LNCaP clone FGC (cell line): ENCODE measurements at regions not wholly inside any gene's neighbourhood (a gene's known extent, or its start where the extent isn't known, plus 50 kb on each side); places are given as distances from the start of the nearest gene placed in this dataset.

Experiments used
- DNase-seq: peaks from one replicate; pipeline ENCODE4 v3.0.0-alpha.2; 2011; ENCODE audit warnings: low read depth
- H3K4me3 ChIP-seq: 2 replicates; pipeline ENCODE4 v1.5.1; 2011; ENCODE audit warnings: mild to moderate bottlenecking, low read depth, low read length, control low read depth
- TF ChIP-seq, protein P1 (sequence below): IDR thresholded peaks from 2 replicates; pipeline ENCODE4 v1.5.1; 2012; ENCODE audit warnings: mild to moderate bottlenecking; ENCODE audit not compliant: control insufficient read depth, insufficient read depth; ENCODE audit errors: extremely low read depth

DNA sequence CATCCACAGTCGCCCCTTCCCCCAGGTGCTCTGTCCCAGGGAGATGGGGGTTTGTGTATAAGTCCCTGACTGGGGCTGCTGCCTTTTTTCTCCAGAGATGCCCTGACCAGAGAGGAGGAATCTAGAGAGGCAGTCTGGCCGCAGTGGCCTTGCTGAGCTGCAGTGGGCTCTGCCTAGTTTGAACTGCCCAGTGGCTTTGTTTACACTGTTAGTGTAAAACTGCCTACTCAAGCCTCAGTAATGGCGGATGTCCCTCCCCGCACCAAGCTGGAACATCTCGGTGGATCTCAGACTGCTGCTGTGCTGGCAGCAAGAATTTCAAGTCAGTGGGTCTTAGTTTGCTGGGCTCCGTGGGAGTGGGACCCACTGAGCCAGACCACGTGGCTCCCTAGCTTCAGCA lies 102.6 kb upstream of the GIMD1 start:
- no peak for DNase-seq
- H3K4me3 ChIP-seq = no peak overlapping the region
- TF ChIP-seq, protein P1, sequence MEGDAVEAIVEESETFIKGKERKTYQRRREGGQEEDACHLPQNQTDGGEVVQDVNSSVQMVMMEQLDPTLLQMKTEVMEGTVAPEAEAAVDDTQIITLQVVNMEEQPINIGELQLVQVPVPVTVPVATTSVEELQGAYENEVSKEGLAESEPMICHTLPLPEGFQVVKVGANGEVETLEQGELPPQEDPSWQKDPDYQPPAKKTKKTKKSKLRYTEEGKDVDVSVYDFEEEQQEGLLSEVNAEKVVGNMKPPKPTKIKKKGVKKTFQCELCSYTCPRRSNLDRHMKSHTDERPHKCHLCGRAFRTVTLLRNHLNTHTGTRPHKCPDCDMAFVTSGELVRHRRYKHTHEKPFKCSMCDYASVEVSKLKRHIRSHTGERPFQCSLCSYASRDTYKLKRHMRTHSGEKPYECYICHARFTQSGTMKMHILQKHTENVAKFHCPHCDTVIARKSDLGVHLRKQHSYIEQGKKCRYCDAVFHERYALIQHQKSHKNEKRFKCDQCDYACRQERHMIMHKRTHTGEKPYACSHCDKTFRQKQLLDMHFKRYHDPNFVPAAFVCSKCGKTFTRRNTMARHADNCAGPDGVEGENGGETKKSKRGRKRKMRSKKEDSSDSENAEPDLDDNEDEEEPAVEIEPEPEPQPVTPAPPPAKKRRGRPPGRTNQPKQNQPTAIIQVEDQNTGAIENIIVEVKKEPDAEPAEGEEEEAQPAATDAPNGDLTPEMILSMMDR = no peak

DNA sequence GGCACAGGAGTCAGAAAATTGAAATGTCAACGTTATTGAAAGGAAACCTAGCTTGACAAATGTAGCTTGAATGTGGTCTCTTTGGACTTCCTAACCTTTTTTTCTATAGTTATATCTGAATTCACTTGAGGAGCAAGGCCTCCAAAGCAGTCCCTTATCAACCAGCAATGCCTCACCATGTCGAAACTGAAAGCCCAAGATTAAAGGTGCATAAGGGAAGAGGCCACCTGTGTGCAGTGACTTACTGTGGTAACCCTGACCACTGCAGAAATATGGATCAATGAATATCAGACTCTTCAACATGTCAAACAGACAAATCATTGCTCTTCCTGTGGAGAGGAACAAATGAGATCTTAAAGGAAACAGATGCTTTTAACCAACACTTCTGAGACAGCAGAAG lies 95.0 kb upstream of the GIMD1 start:
- no peak for DNase-seq
- no peak overlapping the region for H3K4me3 ChIP-seq
- TF ChIP-seq, protein P1 = no peak

DNA sequence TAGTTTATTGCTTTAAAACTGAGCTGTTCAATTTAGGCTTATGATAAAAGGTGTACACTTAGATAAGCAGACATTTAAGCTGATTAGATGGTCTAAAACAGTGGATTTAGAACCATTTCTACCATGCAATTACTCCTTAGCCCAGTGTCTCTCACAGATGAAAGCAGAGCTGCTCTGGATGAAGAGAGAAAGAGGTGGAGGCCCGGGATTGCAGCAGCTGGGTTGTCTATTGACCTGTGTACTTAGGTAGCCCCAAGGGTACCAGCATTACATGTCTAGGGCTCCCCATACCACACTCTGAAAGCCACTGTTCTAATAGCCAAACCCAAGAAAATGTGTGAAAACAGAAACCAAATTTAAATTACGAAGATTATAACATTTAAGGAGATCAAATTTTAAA lies 86.0 kb upstream of the GIMD1 start:
- TF ChIP-seq, protein P1 = no peak
- no peak overlapping the region for H3K4me3 ChIP-seq
- no peak for DNase-seq

DNA sequence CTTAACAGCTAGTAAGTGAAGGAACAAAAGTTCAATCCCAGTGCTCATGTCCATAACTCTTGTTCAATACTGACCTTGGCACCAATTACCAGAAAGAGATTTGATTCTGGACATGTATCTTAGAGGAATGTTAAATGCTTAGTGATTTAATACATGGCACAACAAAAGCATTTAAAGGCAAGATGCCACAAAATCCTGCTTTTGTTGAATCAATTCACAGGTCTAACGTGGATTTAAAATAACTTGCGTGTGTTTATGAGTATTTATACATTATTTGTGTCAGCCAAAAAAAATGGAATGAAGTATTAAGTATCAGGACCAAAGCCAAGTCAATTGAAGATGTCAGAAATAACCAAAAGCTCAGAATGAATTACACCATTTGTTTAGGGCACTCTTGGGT lies 85.4 kb upstream of the GIMD1 start:
- DNase-seq = no peak
- TF ChIP-seq, protein P1 = no peak
- no peak overlapping the region for H3K4me3 ChIP-seq

DNA sequence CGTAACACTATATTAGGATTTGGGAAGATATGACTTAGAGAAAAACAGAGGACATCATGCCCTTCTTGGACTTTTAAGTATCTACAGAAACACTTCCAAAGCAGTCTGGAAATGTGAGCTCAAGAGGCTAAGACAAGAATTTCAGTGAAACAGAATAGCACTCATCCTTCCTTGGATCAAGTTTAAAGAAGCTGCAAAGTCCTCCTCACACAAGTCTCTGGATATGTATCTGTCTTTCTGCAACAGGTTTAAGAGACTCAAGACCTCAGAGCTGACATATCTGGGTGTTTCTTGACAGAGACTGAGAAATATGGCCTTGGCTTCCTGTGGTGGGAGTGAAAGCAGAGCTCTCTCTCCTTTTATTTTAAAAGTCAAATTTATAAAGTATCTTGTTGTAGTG lies 82.5 kb upstream of the GIMD1 start:
- H3K4me3 ChIP-seq = no peak overlapping the region
- TF ChIP-seq, protein P1 = no peak
- DNase-seq = no peak

DNA sequence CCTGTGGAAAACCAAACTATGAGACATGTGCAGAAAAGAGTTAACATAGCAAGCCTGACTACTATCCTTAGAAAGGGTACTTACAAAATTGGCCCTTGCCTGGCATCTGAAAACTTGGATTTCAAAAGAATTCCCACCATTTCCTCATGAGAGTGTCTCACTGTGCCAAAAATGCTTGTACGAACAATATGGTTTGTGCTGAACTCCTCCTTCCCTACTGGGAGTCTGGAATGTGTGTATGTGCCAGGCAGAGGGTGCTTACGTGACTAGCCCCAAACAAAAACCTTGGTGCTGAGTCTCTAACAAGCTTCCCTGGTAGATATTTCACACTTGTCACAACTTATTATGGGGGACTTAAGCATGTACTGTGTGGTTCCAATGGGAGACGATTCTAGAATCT lies 81.7 kb upstream of the GIMD1 start:
- H3K4me3 ChIP-seq = no peak overlapping the region
- TF ChIP-seq, protein P1 = no peak
- DNase-seq = no peak

DNA sequence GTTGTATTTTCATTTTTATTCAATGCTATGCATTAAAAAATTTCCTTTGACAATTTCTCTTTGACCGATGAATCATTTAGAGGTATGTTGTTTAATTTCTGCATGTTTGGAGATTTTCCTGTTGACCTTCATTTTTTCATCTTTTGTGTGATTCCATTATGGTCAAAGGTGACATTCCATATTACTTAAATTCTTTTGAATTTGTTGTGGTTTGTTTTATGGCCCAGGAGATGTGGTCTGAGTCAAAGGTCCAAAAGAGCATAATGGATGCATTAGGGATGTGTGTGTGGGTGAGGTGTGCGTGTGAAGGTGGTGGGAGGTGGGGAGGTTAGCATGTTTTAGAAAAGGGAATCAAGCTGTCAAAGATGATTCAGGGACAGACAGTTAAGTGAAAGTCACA lies 76.0 kb upstream of the GIMD1 start:
- no peak for DNase-seq
- TF ChIP-seq, protein P1 = no peak
- no peak overlapping the region for H3K4me3 ChIP-seq
